ENCODE measurements at regions not wholly inside any gene's neighbourhood (a gene's known extent, or its start where the extent isn't known, plus 50 kb on each side); places are given as distances from the start of the nearest gene placed in this dataset.

GRCh38 chr4:177246641-177247584, 62.8 kb upstream of the NEIL3 start:
- intact Hi-C loops (cut with DNase I): no loop called here
- H3K9me3 ChIP-seq (replicated peaks in 1 of 3): no peaks in the 10 kb centered on the region
- no peak overlapping the region for H3K4me3 ChIP-seq
- TF ChIP-seq CTCF (IDR thresholded peaks at IDR 0.05) (no peak), POLR2A (IDR thresholded peaks at IDR 0.05) (no peak)
- DNase-seq: no peak
- H3K27ac ChIP-seq: no peak overlapping the region
- WGBS, 4 donors: 69 to 71% (median 70%) methylated on average over 10 of the region's 10 CpGs
- H3K36me3 ChIP-seq (replicated peaks in 1 of 2): no peaks in the 10 kb centered on the region
- H3K27me3 ChIP-seq: no peaks in the 10 kb centered on the region
- no peaks in the 10 kb centered on the region for H3K4me1 ChIP-seq (replicated peaks in 1 of 2)

- 9 to 13% (median 11%) methylated on average over 15 of the region's 15 CpGs for whole genome bisulfite sequencing, 4 donors
Observed at GRCh38 chr4:177250056-177250696, 59.5 kb upstream of the NEIL3 start.

GRCh38 chr4:177251237-177251636, 58.4 kb upstream of the NEIL3 start:
- DNase-seq: no peak
- intact Hi-C loops (cut with DNase I): loop anchor here in 1 of 2 donors (5.0 kb wide), 1 partner anchor 86 kb away; no protein-coding TSS in a partner anchor
- Histone ChIP-seq H3K4me3 (no peak overlapping the region), H3K9me3 (replicated peaks in 1 of 3) (no peaks in the 10 kb centered on the region), H3K4me1 (replicated peaks in 1 of 2) (no peaks in the 10 kb centered on the region), H3K27me3 (no peaks in the 10 kb centered on the region), H3K27ac (no peak overlapping the region), H3K36me3 (replicated peaks in 1 of 2) (no peaks in the 10 kb centered on the region)
- TF ChIP-seq POLR2A (IDR thresholded peaks at IDR 0.05) (no peak), CTCF (IDR thresholded peaks at IDR 0.05) (no peak)
- WGBS, 4 donors: 68 to 77% (median 72%) methylated on average over 7 of the region's 7 CpGs

More at GRCh38 chr4:177250056-177250696, 59.5 kb upstream of the NEIL3 start:
- H3K9me3 ChIP-seq (replicated peaks in 1 of 3): no peaks in the 10 kb centered on the region
- no peaks in the 10 kb centered on the region for H3K4me1 ChIP-seq (replicated peaks in 1 of 2)
- intact Hi-C loops (cut with DNase I): loop anchor here in 1 of 2 donors (5.0 kb wide), 1 partner anchor 87 kb away; no protein-coding TSS in a partner anchor
- TF ChIP-seq POLR2A (IDR thresholded peaks at IDR 0.05): no peak
- peak; percentile 75 to 93 (median 91) for TF ChIP-seq CTCF (IDR thresholded peaks at IDR 0.05)
- DNase-seq: peak; percentile 50 to 87 (median 72)
- H3K27ac ChIP-seq: no peak overlapping the region
- no peaks in the 10 kb centered on the region for H3K36me3 ChIP-seq (replicated peaks in 1 of 2)
- H3K4me3 ChIP-seq: no peak overlapping the region
- H3K27me3 ChIP-seq: no peaks in the 10 kb centered on the region

- no peaks in the 10 kb centered on the region for H3K4me1 ChIP-seq (replicated peaks in 1 of 2)
- H3K36me3 ChIP-seq (replicated peaks in 1 of 2): no peaks in the 10 kb centered on the region
- WGBS, 4 donors: 57 to 74% (median 61%) methylated on average over 2 of the region's 2 CpGs
- TF ChIP-seq CTCF (IDR thresholded peaks at IDR 0.05): no peak
- H3K27ac ChIP-seq: no peak overlapping the region
- no peaks in the 10 kb centered on the region for H3K27me3 ChIP-seq
- H3K9me3 ChIP-seq (replicated peaks in 1 of 3): no peaks in the 10 kb centered on the region
- intact Hi-C loops (cut with DNase I): no loop called here
- no peak for DNase-seq
- no peak overlapping the region for H3K4me3 ChIP-seq
Observed at GRCh38 chr4:177255359-177255758, 54.3 kb upstream of the NEIL3 start.

All from adrenal gland (tissue), 9 donors.